Esophagus mucosa (tissue), 1 donor: ENCODE measurements at regions not wholly inside any gene's neighbourhood (a gene's known extent, or its start where the extent isn't known, plus 50 kb on each side); places are given as distances from the start of the nearest gene placed in this dataset.
"Not testable (repeated sequence)": the region's sequence is repeated elsewhere in the genome, so short reads cannot be mapped to it uniquely, and the experiment has no call there.

Experiments
- ATAC-seq: fragments of 200-7000 bp; cut with Tn5 transposase; one replicate; pipeline ENCODE4 v1.9.1; 2020
- donor health status: DM: yes; HTN: yes; CAD: no.

DNA sequence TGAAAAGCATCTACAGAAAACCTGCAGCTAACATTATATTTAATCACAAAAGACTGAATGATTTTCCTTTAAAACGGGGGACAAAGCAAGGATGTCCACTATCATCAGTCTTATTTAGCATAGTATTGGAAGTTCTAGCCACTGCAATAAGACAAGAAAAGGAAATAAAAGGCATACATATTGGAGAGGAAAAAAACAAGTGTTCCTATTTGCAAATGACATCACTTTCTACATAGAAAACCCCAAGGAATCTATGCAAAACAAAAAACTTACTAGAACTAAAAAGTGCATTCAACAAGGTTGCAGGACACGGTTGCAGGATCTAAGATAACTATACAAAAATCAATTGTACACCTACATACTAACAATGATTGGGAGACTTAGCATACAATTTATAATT lies 101.6 kb upstream of the MEF2A start:
- ATAC-seq: no peak

- peak; percentile 70 for ATAC-seq
Observed at GRCh38 chr15:99466701-99467337, 99.0 kb upstream of the MEF2A start.

GRCh38 chr15:99467338-99467720 lies 98.5 kb upstream of the MEF2A start:
- ATAC-seq: no peak

DNA sequence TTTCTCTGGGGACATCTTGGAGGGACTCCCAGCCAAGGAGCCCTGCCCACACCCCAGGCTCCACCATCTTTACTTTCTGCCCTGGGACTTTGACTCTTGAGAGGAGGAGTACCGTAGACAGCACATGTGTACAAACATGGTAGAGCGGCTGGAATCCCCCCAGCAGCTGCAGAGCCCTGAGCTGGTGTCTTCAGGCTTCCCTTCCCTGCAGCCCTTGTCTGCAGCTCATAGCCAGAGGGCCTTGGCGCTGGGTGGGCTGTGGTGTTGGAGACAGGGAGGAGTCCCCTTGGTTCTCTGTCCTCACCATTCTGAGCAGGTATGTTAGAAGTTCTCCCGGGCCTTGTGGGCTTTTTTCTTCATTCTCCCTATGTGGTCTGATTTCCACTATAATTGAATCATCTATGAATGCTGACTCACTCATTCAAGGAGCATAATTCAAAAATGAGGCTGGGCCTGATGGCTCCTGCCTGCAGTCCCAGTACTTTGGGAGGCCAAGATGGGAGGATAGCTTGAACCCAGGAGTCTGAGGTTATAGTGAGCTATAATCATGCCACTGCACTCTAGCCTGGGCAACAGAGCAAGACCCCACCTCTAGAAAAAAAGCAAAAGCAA lies 97.8 kb upstream of the MEF2A start:
- no peak for ATAC-seq

DNA sequence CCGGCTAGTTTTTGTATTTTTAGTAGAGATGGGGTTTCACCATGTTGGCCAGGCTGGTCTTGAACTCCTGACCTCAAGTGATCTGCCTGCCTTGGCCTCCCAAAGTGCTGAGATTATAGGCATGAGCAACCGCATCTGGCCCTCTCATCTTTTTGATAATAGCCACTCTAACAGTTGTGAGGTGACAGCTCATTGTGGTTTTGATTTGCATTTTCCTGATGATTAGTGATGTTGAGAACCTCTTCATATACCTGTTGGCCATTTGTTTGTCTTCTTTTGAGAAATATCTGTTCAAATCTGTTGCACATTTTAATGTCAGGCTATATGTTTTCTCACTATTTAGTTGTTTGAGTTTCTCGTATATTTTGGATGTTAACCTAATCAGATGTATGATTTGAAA lies 95.6 kb upstream of the MEF2A start:
- ATAC-seq: not testable (repeated sequence)

DNA sequence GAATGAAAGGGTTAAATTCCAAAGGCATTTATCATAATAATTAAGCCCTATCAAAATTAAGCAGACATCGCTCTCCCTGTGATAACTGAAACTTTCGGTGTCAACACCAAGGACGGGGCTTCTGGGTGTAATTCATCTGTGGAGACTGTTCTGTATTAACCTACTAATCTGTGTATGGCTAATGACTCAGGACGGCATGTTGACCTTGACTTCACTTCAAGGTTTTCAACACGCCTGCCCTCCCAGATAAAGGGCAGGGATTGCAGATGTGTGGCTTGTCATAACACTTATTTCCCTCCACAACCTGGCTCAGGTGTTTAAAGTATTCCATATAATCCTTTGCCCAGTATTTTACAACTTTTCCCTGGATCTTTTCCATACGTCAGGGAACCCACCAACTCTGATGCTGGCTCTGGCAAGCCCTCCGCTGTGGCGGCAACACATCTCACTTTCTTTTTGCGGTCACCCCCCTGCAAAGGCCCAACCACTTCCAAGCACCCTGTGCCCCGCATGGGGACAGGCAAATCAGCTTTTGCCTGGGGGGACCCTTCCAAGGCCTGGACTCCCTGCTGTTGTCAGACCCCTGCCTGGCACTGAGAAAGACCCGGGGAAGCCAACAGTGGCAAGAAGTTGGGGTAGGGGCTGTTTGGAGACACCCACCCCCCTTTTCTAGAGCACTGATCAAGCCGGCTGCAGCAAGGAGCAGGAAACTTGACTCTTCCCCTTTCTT lies 93.2 kb upstream of the MEF2A start:
- no peak for ATAC-seq

GRCh38 chr15:99473981-99474906 lies 91.5 kb upstream of the MEF2A start:
- no peak for ATAC-seq

DNA sequence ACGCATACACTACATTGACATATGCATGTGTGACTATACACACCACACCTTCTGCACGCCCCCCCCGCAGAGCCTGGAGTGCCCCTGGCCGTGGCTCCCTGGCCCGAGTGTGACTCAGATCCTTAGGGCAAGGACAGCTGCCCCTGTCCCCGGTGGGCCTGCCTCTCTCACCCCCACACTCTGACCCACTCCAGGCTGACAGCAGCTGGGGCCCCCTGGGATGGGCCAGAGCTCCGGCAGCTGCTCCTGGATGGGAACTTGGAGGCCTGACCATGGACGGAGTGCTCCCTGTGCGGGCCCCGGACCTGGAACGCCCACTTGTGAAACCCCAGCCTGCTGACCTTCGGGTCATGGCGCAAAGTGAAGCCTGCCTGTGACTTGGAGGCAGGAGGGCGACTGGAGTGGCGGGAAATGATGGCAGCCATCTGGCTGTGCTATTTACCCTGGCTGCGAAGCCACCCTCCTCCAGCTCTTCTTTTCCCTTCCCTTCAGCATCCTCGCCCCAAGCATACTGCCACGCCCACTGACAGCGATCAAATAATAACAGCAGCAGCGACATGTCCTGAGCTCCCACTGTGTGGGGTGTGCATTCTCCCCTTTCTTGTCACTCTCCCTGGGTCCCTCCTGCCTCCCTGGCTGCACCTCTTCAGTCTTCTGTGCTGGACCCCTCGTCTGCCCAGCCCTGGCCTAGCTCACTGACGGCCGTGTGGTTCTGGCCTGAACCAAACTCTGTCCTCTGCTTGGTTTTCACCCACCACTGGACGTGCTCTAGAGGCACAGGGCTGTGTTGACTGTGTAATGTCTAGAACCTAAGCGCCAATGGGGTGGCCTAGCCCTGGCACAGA lies 90.7 kb upstream of the MEF2A start:
- ATAC-seq: no peak

- ATAC-seq: peak; percentile 21
Observed at GRCh38 chr15:99475754-99476412, 89.9 kb upstream of the MEF2A start.

GRCh38 chr15:99476413-99477222 lies 89.2 kb upstream of the MEF2A start:
- ATAC-seq: peak; percentile 94

- no peak for ATAC-seq
Observed at GRCh38 chr15:99477791-99478471, 87.9 kb upstream of the MEF2A start.

GRCh38 chr15:99478977-99479376 lies 86.8 kb upstream of the MEF2A start:
- no peak for ATAC-seq

DNA sequence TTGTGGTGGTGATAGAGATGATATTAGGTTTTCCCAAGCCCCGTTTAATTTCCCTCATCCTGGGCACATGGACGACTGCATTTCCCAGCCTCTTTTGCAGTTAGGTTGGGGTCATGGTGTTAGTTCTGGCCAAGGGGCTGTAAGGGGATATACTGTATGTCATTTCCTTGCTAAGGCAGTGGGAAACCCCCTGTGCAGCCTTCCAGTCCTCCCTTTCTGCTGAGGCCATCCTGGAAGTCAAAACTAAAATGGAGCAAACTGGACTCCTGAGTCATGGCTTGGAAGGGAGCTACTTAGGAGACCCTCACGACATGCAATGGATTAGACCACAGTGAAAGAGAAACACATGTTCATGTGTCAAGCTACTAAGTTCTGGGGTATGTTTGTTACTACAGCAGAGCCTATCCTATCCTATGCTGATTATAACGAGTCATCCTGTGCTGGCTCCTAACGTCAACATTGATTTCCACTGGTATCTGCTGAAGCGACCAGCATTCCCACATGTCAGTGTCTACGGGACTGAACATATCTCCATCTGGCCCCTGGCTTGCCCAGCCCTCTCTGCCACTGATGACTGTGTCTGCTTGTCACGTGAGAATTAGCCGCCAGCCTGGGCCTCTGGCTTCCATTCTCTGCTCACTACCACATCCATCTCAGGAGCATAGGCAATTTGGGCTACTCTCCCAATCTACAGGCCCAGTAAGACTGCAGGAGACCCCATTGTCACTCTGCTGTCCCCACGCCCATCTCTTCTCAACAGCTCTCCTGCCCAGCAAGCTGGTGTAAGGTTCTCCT lies 85.6 kb upstream of the MEF2A start:
- ATAC-seq: no peak

DNA sequence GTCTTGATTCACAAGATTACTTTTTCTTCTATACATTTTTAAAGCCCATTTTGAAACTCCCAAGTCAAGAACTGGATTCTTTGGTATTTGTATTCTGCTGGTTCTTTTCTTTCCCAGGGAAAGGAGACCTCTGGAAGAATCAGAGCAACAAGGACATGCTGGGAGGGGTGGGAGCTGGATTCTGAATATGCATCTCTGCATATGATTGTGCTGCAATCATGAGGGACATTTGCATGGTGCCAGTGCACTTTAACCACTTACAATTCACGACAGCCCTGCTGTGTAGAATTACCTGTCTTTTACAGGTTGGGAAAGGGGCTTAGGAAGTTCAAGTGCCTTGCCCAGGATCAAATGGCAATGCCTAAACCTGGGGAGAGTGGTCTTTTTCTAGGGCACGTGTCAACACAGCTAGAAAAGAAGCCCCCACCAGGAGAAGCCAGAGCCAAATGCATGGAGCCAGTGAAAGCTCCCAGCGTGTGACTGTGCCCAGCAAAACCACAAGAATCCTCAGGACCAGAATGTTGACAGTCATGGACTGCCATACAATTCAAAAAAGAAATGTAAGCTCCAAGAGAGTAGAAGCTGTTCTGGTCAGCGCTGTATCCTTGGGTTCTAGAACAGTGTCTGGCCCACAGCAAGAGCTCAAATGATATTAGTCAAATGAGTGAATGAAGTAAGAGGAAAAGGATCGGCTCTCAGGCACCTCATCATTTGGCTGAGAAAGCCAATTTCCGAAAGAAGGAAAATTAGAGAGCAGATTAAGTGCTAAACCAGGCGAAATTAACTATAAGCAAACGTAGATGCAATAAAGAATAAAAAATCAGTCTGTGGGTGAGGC lies 84.5 kb upstream of the MEF2A start:
- ATAC-seq: no peak

- no peak for ATAC-seq
Observed at GRCh38 chr15:99481951-99482230, 83.9 kb upstream of the MEF2A start.

DNA sequence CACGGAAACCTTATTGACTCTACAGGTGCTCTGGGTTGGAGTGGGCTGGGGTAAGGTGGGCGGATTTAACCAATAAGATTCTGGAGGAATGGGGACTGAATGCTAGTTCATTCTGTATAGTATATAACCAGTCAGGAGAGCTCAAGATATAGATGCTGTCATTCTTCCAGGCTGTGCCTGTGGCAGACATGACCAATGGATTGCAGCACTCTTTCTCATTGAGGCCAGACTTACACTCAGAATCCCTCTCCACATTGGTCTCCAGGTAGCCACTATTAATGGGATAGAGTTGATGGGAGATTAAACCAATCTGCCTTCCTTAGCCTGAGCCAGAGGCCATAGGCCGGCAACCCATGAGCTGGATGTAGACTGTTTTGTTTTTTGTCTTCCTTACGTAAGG lies 82.8 kb upstream of the MEF2A start:
- no peak for ATAC-seq

DNA sequence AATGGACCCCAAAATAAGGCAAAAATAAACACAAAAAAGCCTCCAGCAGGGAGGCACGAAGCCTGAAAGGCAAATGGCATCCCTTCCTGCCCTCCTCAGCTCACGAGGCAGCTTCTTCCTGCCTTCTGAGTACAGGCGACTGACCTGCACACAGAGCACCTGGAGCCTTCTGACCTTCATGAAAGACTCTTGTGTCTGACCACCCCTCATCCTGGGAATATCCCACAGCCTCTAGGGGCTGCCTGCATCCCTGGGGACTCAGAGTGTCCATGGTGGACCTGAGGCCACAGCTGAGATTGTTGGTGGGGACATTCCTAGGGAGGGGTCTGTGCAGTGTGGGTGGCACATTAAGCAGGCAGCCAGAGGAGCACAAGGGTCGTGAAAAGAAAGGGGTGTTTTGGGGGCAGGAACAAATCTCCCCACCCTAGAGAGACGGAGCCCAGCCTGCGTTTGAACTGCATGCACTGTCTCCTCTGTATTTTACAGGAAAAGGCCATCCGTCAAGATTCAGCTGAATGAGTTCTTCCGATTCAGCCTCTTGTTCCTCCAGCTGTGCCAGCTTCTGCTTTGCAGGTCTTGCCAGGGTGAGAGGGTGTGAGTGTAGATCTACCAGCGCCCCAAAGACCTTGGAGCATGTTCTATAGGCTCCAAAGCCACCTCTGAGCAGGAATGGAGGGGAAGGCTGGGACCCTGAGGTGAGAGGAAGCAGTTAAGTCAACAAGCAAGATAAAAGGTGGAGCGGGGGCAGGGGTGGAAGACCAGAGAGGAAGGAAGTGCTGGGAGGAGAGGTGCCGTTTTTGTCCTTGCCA lies 80.4 kb upstream of the MEF2A start:
- no peak for ATAC-seq

- no peak for ATAC-seq
Observed at GRCh38 chr15:99485992-99486370, 79.8 kb upstream of the MEF2A start.
